GM23338 (cell line): ENCODE measurements at regions not wholly inside any gene's neighbourhood (a gene's known extent, or its start where the extent isn't known, plus 50 kb on each side); places are given as distances from the start of the nearest gene placed in this dataset.

Experiments used
- CREB1 ChIP-seq: fragments of 250-450 bp; sonication (Bioruptor Pico); IDR thresholded peaks from 2 replicates; pipeline ENCODE4 v1.5.0; 2020; ENCODE audit warnings: low read depth, mild to moderate bottlenecking, moderate library complexity
- CTCF ChIP-seq, 2 experiments: fragments of 200-600 bp in 1 of 2; sonication (generic) in 1 of 2; conservative IDR thresholded peaks; 2 replicates each; pipeline versions ENCODE4 v1.5.1 to v1.6.1; 2016 to 2017; ENCODE audit warnings: antibody characterized with exemption in 2 of 2, low read depth in 2 of 2, mild to moderate bottlenecking in 2 of 2, moderate library complexity in 1 of 2
- EZH2 ChIP-seq: fragments of 200-600 bp; sonication (generic); IDR thresholded peaks from one replicate; pipeline ENCODE4 v1.8.0; 2017; ENCODE audit warnings: antibody characterized with exemption, mild to moderate bottlenecking, low read depth; ENCODE audit not compliant: unreplicated experiment
- EZH2phosphoT487 ChIP-seq: fragments of 200-600 bp; sonication (generic); IDR thresholded peaks from one replicate; pipeline ENCODE4 v1.8.1; 2018; ENCODE audit warnings: antibody characterized with exemption; ENCODE audit not compliant: unreplicated experiment
- JUNB ChIP-seq: IDR thresholded peaks from one replicate; pipeline ENCODE4 v1.6.1; 2016; ENCODE audit warnings: antibody characterized with exemption; ENCODE audit not compliant: unreplicated experiment
- POLR2AphosphoS5 ChIP-seq: IDR thresholded peaks from 2 replicates; pipeline ENCODE4 v1.6.1; 2016; ENCODE audit warnings: antibody characterized with exemption, low read depth
- REST ChIP-seq: IDR thresholded peaks from one replicate; pipeline ENCODE4 v1.6.1; 2018; ENCODE audit warnings: antibody characterized with exemption; ENCODE audit not compliant: unreplicated experiment
- STAT1 ChIP-seq: IDR thresholded peaks from one replicate; pipeline ENCODE4 v1.6.1; 2016; ENCODE audit warnings: antibody characterized with exemption; ENCODE audit not compliant: unreplicated experiment
- ZNF462 ChIP-seq: fragments of 250-450 bp; sonication (Bioruptor Pico); IDR thresholded peaks from 2 replicates; pipeline ENCODE4 v1.5.0; 2020; ENCODE audit warnings: mild to moderate bottlenecking, moderate library complexity

DNA sequence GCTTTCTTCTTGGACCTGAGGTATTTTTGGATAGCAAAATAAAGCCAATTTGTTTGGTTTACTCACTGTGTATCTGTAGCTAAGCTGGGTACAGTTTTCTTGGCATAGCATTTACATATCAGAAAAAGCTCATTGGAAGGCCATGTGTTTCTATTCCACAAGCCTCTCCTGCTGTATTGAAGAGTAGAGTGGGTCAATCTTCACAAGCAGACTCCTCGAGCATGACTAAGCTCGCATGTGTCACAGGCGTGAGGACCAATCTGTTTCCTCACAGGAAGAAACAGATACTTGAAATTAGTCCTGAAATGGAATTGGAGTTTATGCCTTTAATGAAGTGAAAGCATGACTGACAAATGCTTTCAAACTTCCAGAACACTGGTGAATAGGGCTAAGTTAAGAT, 1279.0 kb upstream of the MAP3K7 start:
- no peak for TF ChIP-seq POLR2AphosphoS5
- no peak for TF ChIP-seq CTCF (conservative IDR thresholded peaks at IDR 0.05; ENCODE audit: low read depth in 2 of 2)
- no peak for TF ChIP-seq EZH2
- no peak for TF ChIP-seq REST
- TF ChIP-seq ZNF462 (CRISPR knock-in tag), result no peak
- TF ChIP-seq CREB1 (CRISPR knock-in tag), result no peak
- no peak for TF ChIP-seq JUNB
- TF ChIP-seq STAT1, result no peak
- TF ChIP-seq EZH2phosphoT487, result no peak
